ENCODE measurements at regions not wholly inside any gene's neighbourhood (a gene's known extent, or its start where the extent isn't known, plus 50 kb on each side); places are given as distances from the start of the nearest gene placed in this dataset.

DNA sequence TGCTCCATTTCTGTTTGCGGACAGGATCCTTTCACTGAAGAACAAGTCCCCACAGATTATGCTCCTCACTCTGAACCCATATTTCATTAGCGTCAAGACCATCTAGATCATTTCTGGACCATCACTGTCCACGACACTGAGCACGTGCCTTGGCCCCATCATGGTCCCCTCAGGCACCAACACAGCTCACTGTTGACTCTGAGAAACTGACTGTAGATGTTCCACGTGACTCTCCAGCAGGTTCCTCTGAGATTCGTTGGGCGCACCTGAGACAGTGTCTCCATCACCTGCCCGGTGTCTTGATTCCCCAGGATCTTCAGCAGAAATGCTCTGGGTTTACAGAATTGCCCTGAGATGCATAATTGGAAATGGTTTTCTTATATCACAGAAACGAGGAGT lies 985.4 kb downstream of the TMEM121 start:
- TF ChIP-seq, protein P1, sequence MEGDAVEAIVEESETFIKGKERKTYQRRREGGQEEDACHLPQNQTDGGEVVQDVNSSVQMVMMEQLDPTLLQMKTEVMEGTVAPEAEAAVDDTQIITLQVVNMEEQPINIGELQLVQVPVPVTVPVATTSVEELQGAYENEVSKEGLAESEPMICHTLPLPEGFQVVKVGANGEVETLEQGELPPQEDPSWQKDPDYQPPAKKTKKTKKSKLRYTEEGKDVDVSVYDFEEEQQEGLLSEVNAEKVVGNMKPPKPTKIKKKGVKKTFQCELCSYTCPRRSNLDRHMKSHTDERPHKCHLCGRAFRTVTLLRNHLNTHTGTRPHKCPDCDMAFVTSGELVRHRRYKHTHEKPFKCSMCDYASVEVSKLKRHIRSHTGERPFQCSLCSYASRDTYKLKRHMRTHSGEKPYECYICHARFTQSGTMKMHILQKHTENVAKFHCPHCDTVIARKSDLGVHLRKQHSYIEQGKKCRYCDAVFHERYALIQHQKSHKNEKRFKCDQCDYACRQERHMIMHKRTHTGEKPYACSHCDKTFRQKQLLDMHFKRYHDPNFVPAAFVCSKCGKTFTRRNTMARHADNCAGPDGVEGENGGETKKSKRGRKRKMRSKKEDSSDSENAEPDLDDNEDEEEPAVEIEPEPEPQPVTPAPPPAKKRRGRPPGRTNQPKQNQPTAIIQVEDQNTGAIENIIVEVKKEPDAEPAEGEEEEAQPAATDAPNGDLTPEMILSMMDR (IDR thresholded peaks at IDR 0.05; ENCODE audit: insufficient read depth, low read length), result no peak
- TF ChIP-seq POLR2AphosphoS5 (IDR thresholded peaks at IDR 0.05; ENCODE audit: low read depth), result no peak
- TF ChIP-seq, protein P2, sequence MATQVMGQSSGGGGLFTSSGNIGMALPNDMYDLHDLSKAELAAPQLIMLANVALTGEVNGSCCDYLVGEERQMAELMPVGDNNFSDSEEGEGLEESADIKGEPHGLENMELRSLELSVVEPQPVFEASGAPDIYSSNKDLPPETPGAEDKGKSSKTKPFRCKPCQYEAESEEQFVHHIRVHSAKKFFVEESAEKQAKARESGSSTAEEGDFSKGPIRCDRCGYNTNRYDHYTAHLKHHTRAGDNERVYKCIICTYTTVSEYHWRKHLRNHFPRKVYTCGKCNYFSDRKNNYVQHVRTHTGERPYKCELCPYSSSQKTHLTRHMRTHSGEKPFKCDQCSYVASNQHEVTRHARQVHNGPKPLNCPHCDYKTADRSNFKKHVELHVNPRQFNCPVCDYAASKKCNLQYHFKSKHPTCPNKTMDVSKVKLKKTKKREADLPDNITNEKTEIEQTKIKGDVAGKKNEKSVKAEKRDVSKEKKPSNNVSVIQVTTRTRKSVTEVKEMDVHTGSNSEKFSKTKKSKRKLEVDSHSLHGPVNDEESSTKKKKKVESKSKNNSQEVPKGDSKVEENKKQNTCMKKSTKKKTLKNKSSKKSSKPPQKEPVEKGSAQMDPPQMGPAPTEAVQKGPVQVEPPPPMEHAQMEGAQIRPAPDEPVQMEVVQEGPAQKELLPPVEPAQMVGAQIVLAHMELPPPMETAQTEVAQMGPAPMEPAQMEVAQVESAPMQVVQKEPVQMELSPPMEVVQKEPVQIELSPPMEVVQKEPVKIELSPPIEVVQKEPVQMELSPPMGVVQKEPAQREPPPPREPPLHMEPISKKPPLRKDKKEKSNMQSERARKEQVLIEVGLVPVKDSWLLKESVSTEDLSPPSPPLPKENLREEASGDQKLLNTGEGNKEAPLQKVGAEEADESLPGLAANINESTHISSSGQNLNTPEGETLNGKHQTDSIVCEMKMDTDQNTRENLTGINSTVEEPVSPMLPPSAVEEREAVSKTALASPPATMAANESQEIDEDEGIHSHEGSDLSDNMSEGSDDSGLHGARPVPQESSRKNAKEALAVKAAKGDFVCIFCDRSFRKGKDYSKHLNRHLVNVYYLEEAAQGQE (IDR thresholded peaks at IDR 0.05; ENCODE audit: insufficient replicate concordance, low read depth), result no peak
